Activated CD4-positive, CD25-positive, alpha-beta regulatory T cell treated with anti-CD3 and anti-CD28 coated beads, Interleukin-2, amount 50 U/mL, for 24 hours (primary cell): ENCODE measurements at regions not wholly inside any gene's neighbourhood (a gene's known extent, or its start where the extent isn't known, plus 50 kb on each side); places are given as distances from the start of the nearest gene placed in this dataset.
"Not testable (repeated sequence)": the region's sequence is repeated elsewhere in the genome, so short reads cannot be mapped to it uniquely, and the experiment has no call there.

ENCODE experiments used
- ATAC-seq, 2 donors: fragments of 150-1000 bp; cut with Tn5 transposase; one replicate each; pipeline ENCODE4 v1.10.0; 2021; ENCODE audit warnings: mild to moderate bottlenecking in 1 of 2, moderate library complexity in 1 of 2

DNA sequence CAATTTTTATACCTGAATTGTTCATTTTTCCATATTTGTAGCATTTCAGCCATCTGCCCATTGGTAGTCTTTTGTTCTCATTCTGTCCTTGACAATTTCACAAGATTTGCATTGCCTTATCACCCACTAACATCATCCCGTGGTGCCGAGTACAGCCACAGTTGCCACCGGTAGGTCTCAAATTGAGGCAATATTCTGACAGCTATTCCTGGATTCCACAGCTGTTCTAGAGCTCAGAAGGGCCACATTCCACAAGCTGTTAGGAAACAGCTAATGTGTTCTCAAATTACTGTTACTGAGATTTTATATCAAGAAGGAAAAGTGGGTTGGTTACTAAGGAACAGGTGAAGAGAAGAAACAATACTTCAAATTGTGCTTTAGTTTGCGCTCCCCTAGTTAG is 178.8 kb downstream of the RPRM start:
- no peak for ATAC-seq

- ATAC-seq: no peak
These were observed 179.3 kb downstream of the RPRM start for GRCh38 chr2:153299217-153299616.

DNA sequence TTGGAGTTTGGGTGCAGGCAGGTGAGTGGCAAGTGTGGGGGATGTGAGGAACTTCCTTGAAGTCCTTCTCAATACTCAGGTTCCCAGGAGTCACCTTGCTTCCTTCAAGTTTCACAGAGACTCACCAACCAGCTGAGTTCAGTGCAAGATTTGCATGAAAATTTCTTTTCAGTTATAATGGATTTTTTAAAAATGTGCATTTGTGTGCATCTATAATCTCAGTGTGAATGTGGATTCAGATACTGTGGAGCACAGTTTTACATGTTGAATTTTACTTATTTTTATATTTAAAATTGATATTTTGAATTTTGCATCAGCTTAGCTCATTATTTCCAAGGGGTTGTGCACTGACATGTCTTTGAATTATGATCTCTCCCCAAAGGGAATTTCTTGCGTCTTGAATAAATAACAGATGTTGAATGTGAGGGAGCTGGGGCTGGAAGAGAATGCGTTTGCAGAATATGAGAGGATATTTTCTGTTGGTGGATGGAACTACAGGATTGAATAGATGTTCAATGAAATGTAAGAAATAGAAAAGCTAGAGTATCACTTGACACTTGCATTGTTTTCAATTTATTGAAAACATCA is 184.3 kb downstream of the RPRM start:
- no peak for ATAC-seq

GRCh38 chr2:153291718-153292117 is 186.8 kb downstream of the RPRM start:
- ATAC-seq: no peak

DNA sequence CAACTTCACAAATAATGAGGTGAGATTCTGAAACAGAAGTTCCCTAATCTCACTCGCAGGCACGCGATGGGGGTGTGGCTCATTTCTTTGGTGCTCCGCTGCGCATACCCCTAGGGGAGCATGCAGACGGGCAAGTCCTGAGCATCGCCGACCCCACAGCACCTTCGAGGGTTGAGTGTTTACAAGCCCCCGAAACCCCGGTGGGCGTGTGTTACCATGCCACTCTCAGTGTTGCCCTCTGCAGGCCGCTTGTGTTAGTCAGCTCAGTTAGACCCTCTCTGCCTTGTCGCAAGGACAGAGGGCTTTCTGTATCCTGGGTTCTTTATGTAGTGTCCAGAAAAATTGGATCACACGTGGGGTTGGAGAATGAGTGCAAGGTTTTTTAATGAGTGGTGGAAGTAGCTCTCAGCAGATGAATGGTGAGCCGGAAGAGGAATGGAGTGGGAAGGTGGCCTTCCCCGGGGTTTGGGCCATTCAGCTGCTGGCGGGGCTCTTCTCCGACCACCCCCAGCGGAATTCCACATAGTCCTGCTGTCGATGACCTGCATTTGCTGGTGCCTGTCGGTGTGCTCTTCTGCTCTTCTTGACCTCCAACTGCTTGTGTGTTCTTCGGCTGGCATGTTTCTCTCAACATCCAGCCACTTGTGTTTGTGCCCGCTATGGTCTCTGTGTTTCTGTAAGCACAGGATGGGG is 191.3 kb downstream of the RPRM start:
- ATAC-seq: no peak

DNA sequence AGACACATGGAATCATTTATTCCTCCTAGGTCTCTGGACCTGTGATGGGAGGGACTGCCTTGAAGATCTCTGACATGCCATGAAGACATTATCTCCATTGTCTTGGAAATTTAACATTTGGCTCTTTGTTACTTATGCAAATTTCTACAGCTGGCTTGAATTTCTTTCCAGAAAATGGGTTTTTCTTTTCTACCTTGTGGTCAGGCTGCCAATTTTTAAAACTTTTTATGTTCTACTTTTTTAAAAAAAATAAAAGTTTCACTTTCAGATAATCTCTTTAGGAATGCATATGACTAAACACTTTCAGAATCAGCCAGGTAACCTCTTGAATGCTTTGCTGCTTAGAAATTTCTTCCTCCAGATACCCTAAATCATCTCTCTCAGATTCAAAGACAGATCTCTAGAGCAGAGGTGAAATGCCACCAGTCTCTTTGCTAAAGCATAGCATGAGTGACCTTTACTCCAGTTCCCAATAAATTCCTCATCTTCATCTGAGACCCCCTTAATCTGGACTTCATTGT is 209.6 kb downstream of the RPRM start:
- ATAC-seq: no peak

DNA sequence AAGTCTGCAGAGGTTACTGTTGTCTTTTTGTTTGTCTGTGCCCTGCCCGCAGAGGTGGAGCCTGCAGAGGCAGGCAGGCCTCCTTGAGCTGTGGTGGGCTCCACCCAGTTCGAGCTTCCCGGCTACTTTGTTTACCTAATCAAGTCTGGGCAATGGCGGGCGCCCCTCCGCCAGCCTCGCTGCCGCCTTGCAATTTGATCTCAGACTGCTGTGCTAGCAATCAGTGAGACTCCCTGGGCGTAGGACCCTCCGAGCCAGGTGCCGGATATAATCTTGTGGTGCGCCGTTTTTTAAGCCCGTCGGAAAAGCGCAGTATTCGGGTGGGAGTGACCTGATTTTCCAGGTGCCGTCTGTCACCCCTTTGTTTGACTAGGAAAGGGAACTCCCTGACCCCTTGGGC is 221.7 kb downstream of the RPRM start:
- ATAC-seq: not testable (repeated sequence)

DNA sequence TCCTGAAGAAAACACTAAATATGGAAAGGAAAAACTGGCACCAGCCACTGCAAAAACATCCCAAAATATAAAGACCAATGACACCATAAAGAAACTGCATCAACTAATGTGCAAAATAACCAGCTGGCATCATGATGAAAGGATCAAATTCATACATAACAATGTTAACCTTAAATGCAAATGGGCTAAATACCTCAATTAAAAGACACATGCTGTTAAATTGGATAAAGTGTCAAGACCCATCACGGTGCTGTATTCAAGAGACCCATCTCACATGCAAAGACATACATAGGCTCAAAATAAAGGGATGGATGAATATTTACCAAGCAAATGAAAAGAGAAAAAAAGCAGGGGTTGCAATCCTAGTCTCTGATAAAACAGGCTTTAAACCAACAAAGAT is 231.9 kb downstream of the RPRM start:
- not testable (repeated sequence) for ATAC-seq

GRCh38 chr2:153235516-153235915 is 243.0 kb downstream of the RPRM start:
- ATAC-seq: peak; percentile 65 to 74

- no peak for ATAC-seq
These were observed 246.1 kb downstream of the RPRM start for GRCh38 chr2:153232464-153232863.

DNA sequence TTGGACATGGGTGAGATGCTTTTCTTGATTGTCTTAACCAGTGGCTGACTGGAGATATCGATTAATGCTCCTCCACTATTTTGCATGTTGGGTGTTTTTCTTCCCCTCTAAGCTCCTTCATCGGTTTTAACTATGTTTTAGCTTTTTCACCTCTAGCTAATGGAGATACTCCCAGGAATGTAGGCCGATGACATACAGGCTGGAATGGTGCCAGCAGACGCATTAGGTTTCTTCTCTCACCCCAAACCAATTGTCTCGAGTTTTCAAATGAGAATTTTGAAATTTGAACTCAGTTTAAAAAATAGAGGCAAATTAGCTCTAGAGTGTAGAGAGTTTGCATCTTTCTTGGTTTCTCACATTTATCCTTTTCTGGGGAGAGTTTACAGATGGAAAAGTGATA is 247.6 kb downstream of the RPRM start:
- no peak for ATAC-seq

GRCh38 chr2:153228904-153229303 is 249.7 kb downstream of the RPRM start:
- no peak for ATAC-seq

- no peak for ATAC-seq
These were observed 250.6 kb downstream of the RPRM start for GRCh38 chr2:153227981-153228380.

GRCh38 chr2:153222231-153223165 is 256.1 kb downstream of the RPRM start:
- ATAC-seq: no peak

- no peak for ATAC-seq
These were observed 257.1 kb downstream of the RPRM start for GRCh38 chr2:153221506-153221905.

GRCh38 chr2:153221087-153221486 is 257.5 kb downstream of the RPRM start:
- no peak for ATAC-seq

GRCh38 chr2:153218851-153219250 is 259.7 kb downstream of the RPRM start:
- no peak for ATAC-seq

DNA sequence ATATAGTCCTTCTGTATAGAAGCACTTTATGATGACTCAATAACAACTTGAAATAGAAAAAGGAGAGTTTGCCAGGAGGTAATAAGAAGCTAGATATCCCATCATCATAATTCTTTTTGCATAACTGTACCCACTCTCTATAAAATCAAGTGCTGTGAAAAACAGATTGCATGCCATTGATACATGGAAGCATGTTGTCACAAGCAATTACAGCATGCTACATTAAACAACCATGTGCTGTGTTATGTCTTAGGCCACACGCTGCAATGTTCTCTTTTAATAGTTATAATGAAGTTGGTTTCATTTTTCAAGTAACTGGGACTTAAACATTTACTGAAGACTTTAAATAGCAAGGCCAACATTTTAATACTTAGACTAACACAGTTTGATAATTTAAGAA is 264.2 kb downstream of the RPRM start:
- ATAC-seq: no peak

DNA sequence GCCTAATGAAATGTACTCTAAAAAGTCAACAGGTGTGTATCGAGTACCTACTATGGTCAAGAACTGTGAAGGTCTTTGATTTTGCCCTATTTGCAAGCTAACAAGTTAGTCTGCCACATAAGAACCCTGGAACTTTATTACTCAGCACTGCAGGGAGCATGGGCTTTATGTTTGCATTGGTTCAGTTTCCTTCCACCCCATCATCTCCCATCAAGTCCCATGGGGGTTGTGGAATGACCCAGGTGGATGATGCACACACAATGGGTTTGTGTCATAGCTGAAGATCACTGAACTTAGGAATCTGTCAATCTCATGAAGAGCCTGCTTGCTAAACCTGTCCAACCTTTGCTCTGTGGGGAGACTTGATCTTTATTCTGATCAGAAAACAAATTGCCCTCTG is 265.5 kb downstream of the RPRM start:
- no peak for ATAC-seq

DNA sequence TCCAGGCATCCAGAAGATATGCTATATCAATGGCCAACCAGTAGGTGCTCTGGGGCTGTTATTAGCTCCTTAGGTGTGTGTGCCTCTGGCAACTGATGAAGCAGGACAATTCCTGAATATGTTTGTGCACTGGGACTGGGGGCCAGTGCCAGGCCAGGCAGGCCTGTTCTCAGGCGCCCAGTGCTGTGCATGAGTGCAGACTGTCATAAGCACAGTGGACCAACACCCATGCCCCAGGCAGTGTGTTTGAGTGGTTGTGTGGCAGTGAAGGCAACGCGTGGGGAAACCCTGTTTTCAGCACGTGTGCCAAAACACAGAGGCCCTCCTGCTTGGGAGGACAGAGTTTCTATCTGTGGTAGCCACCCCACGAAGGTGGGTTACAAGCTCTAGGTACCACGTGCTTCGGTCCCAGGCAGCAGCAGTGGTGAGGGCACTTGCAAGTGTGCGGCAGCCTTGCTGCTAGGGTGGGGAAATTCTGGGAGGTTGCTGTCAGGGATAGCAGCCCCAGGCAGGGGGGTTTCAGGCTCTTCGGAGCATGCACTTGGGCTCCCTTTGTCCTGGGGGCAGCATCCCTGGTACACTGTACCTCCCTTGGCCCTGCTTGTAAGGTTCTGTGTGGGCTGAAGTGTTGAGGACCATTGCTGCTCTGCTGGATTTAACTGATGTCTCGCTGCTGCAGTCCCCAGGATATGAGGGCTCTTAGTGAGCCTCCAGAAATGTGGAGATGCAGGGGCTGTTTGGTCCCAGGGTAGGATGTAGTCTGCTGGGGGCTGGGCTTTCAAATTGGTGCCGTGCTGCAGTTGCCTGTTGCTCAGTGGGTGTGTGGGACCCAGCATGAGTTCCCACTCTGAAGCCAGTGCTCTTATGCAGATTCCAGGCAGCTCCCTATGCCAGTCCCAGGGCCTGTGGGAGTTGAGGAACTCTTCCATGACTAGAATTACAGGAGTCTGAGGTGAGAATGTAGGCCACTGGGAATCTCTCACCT is 280.9 kb downstream of the RPRM start:
- no peak for ATAC-seq

DNA sequence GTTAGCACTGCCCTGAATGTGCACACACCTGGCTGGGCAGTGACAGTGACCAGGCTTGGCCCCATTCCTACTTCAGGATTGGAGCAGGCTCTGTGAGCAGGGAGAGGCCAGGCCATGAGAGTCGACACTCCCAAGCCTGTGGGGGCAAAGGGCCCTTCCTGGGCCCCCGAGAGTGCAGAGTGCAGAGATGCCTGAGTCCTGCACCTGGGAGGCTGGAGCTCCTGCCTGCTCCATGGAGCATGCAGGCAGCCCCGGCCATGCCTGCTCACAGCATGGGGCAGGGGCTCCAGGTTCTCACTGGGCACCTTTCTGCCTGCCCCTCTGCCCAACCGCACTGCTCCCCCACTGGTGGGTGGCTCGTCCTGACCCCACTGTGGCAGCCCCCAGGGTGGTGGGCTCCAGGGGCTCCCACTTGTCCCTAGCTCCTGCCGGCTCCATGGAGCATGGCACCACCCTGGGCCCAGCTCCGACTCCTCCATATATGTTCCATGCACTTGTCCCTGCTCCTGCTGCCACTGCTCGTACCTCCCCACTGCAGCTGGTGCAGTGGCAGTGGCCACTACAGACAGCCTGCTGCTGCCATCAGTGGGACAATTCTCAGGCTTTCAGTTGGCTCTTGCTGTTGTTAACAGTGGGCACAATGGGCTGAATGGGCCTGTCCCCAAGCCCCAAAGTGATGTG is 282.0 kb downstream of the RPRM start:
- no peak for ATAC-seq

GRCh38 chr2:153195342-153195741 is 283.2 kb downstream of the RPRM start:
- no peak for ATAC-seq
